GM23338 (cell line): ENCODE measurements at regions not wholly inside any gene's neighbourhood (a gene's known extent, or its start where the extent isn't known, plus 50 kb on each side); places are given as distances from the start of the nearest gene placed in this dataset.

Source experiments
- ATAC-seq: fragments of 200-7000 bp; cut with Tn5 transposase; 3 replicates; pipeline ENCODE4 v1.9.1; 2020
- DNase-seq: peaks from one replicate; pipeline ENCODE4 v3.0.0-alpha.2; 2015; ENCODE audit warnings: low spot score
- H2AFZ ChIP-seq: fragments of 200-600 bp; sonication (generic); 2 replicates; pipeline ENCODE4 v1.8.0; 2016; ENCODE audit warnings: antibody characterized with exemption, mild to moderate bottlenecking, moderate library complexity
- H3F3A ChIP-seq: fragments of 200-600 bp; sonication (generic); replicated peaks from 2 replicates; pipeline ENCODE4 v1.8.0; 2017; ENCODE audit warnings: antibody characterized with exemption, mixed run types, low read depth
- H3K27ac ChIP-seq: fragments of 200-600 bp; sonication (generic); 2 replicates; pipeline ENCODE4 v1.6.1; 2016; ENCODE audit warnings: low read depth
- H3K27me3 ChIP-seq: fragments of 200-600 bp; sonication (generic); 2 replicates; pipeline ENCODE4 v1.8.0; 2016; ENCODE audit warnings: mild to moderate bottlenecking, mixed run types, moderate library complexity; ENCODE audit not compliant: insufficient read depth
- H3K36me3 ChIP-seq: fragments of 200-600 bp; sonication (generic); 2 replicates; pipeline ENCODE4 v1.8.0; 2016; ENCODE audit warnings: mild to moderate bottlenecking; ENCODE audit not compliant: insufficient read depth
- H3K4me1 ChIP-seq: fragments of 200-600 bp; sonication (generic); 2 replicates; pipeline ENCODE4 v1.8.0; 2016; ENCODE audit warnings: mild to moderate bottlenecking, moderate library complexity; ENCODE audit not compliant: insufficient read depth
- H3K4me2 ChIP-seq: fragments of 200-600 bp; sonication (generic); 2 replicates; pipeline ENCODE4 v1.7.1; 2017; ENCODE audit warnings: mixed run types
- H3K4me3 ChIP-seq: fragments of 200-600 bp; sonication (generic); 2 replicates; pipeline ENCODE4 v1.6.1; 2016; ENCODE audit warnings: mixed run types
- H3K79me2 ChIP-seq: fragments of 200-600 bp; sonication (generic); replicated peaks from 2 replicates; pipeline ENCODE4 v1.8.0; 2017; ENCODE audit warnings: mild to moderate bottlenecking; ENCODE audit not compliant: insufficient read depth
- H3K9me2 ChIP-seq: fragments of 200-600 bp; sonication (generic); 2 replicates; pipeline ENCODE4 v1.8.0; 2017; ENCODE audit not compliant: insufficient read depth
- H4K20me1 ChIP-seq: fragments of 200-600 bp; sonication (generic); replicated peaks from 2 replicates; pipeline ENCODE4 v1.8.0; 2017; ENCODE audit warnings: mild to moderate bottlenecking; ENCODE audit not compliant: insufficient read depth
- H3K27ac Mint-ChIP-seq: 2 replicates; pipeline ENCODE4 v1.8.0; 2020; ENCODE audit warnings: inconsistent platforms, mild to moderate bottlenecking, moderate library complexity, mixed read lengths
- H3K27me3 Mint-ChIP-seq: 3 replicates; pipeline ENCODE4 v1.8.0; 2022; ENCODE audit warnings: low read depth, mild to moderate bottlenecking, moderate library complexity, mixed read lengths, inconsistent platforms; ENCODE audit not compliant: insufficient read depth, poor library complexity
- H3K36me3 Mint-ChIP-seq: 3 replicates; pipeline ENCODE4 v1.8.0; 2021; ENCODE audit warnings: low read depth, mild to moderate bottlenecking, inconsistent platforms, moderate library complexity, mixed read lengths
- H3K4me1 Mint-ChIP-seq: 3 replicates; pipeline ENCODE4 v1.8.0; 2020; ENCODE audit warnings: mild to moderate bottlenecking, inconsistent platforms, mixed read lengths
- H3K4me3 Mint-ChIP-seq: 3 replicates; pipeline ENCODE4 v1.8.0; 2021; ENCODE audit warnings: moderate library complexity, mild to moderate bottlenecking, inconsistent platforms, mixed read lengths
- H3K9me3 Mint-ChIP-seq: 3 replicates; pipeline ENCODE4 v1.8.0; 2020; ENCODE audit warnings: moderate library complexity, mild to moderate bottlenecking, inconsistent platforms, mixed read lengths
- EZH2 ChIP-seq: fragments of 200-600 bp; sonication (generic); IDR thresholded peaks from one replicate; pipeline ENCODE4 v1.8.0; 2017; ENCODE audit warnings: antibody characterized with exemption, mild to moderate bottlenecking, low read depth; ENCODE audit not compliant: unreplicated experiment
- EZH2phosphoT487 ChIP-seq: fragments of 200-600 bp; sonication (generic); IDR thresholded peaks from one replicate; pipeline ENCODE4 v1.8.1; 2018; ENCODE audit warnings: antibody characterized with exemption; ENCODE audit not compliant: unreplicated experiment
- JUNB ChIP-seq: IDR thresholded peaks from one replicate; pipeline ENCODE4 v1.6.1; 2016; ENCODE audit warnings: antibody characterized with exemption; ENCODE audit not compliant: unreplicated experiment
- NANOG ChIP-seq: IDR thresholded peaks from 2 replicates; pipeline ENCODE4 v1.6.1; 2016; ENCODE audit warnings: antibody characterized with exemption, borderline replicate concordance
- STAT1 ChIP-seq: IDR thresholded peaks from one replicate; pipeline ENCODE4 v1.6.1; 2016; ENCODE audit warnings: antibody characterized with exemption; ENCODE audit not compliant: unreplicated experiment
- ZNF331 ChIP-seq: fragments of 250-450 bp; sonication (Bioruptor Pico); IDR thresholded peaks from 2 replicates; pipeline ENCODE4 v1.5.0; 2020; ENCODE audit warnings: low read depth, mild to moderate bottlenecking, moderate library complexity
- ZNF462 ChIP-seq: fragments of 250-450 bp; sonication (Bioruptor Pico); IDR thresholded peaks from 2 replicates; pipeline ENCODE4 v1.5.0; 2020; ENCODE audit warnings: mild to moderate bottlenecking, moderate library complexity

DNA sequence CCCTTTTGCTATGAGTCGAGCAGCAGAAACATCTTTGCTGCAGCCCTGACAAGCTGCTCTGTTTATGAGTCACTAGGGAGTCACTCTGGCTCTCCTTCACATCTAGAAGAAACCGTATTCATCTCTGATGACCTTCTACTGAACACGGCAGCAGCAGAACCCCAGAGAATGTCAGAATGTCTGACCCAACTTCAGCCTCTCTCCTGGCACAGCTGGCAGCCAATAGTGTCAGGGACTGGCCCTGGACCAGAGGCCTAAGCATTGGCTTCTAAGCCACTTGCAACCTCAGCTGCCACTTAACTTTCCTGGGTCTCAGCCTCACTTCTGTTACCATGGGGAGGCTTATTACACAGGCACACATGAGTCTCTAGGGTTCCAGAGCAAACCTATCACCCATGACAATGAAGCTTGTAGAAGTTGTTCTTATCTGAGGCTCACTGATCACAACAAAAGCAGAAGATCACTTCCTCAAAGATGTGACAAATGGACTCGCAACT is 184.1 kb upstream of the TLE3 start:
- H4K20me1 ChIP-seq = no peaks in the 10 kb centered on the region
- Mint-ChIP-seq H3K4me1 (peaks cover 12% of the 10 kb centered on the region), H3K9me3 (no peaks in the 10 kb centered on the region; the same call in 2 of the 3 replicates), H3K4me3 (no peak overlapping the region), H3K27ac (no peak overlapping the region), H3K27me3 (peaks cover 7% of the 10 kb centered on the region), H3K36me3 (no peaks in the 10 kb centered on the region)
- no peaks in the 10 kb centered on the region for H3K36me3 ChIP-seq
- peaks cover 11% of the 10 kb centered on the region for H3K4me1 ChIP-seq
- no peaks in the 10 kb centered on the region for H3F3A ChIP-seq
- no peak overlapping the region for H3K27ac ChIP-seq
- TF ChIP-seq JUNB (no peak), STAT1 (no peak), EZH2 (no peak), NANOG (no peak), ZNF462 (CRISPR knock-in tag) (no peak), EZH2phosphoT487 (no peak), ZNF331 (CRISPR knock-in tag) (no peak)
- no peak overlapping the region for H3K4me2 ChIP-seq
- H3K4me3 ChIP-seq = no peak overlapping the region
- H2AFZ ChIP-seq = no peak overlapping the region
- ATAC-seq = no peak
- DNase-seq = no peak
- H3K27me3 ChIP-seq = no peaks in the 10 kb centered on the region
- H3K79me2 ChIP-seq = no peaks in the 10 kb centered on the region
- H3K9me2 ChIP-seq = 0 out of 2 replicates have a peak, but pooled peaks cover 4% of the 10 kb centered on the region
